Activated B cell treated with CpG ODN at 0.5 μM for 24 hours (primary cell): ENCODE measurements at regions not wholly inside any gene's neighbourhood (a gene's known extent, or its start where the extent isn't known, plus 50 kb on each side); places are given as distances from the start of the nearest gene placed in this dataset.

Source experiments
- ATAC-seq: fragments of 200-7000 bp; cut with Tn5 transposase; one replicate; pipeline ENCODE4 v1.10.0; 2021; ENCODE audit warnings: low read depth, mild to moderate bottlenecking, moderate library complexity
- CTCF ChIA-PET: fragments of 350-600 bp; sonication (Branson Sonifier 250); formaldehyde crosslinking; loops from one replicate; lab custom pipeline; 2021; ENCODE audit warnings: antibody characterized with exemption; lab: Charles Lee
- POLR2A ChIA-PET: fragments of 350-600 bp; sonication (Branson Sonifier 250); formaldehyde crosslinking; loops from one replicate; lab custom pipeline; 2021; ENCODE audit warnings: antibody characterized with exemption; lab: Charles Lee
- DNase-seq: peaks from one replicate; pipeline ENCODE4 v3.0.0; 2022
- H3K27ac Mint-ChIP-seq: one replicate; pipeline ENCODE4 v1.8.0; 2020; ENCODE audit warnings: mixed read lengths
- H3K27me3 Mint-ChIP-seq: one replicate; pipeline ENCODE4 v1.8.0; 2021; ENCODE audit warnings: mixed read lengths
- H3K36me3 Mint-ChIP-seq: one replicate; pipeline ENCODE4 v1.8.0; 2021; ENCODE audit warnings: low read depth, mixed read lengths
- H3K4me1 Mint-ChIP-seq: one replicate; pipeline ENCODE4 v1.8.0; 2021; ENCODE audit warnings: mixed read lengths
- H3K4me3 Mint-ChIP-seq: one replicate; pipeline ENCODE4 v1.8.0; 2020; ENCODE audit warnings: mild to moderate bottlenecking, mixed read lengths
- H3K9me3 Mint-ChIP-seq: one replicate; pipeline ENCODE4 v1.8.0; 2020; ENCODE audit warnings: mixed read lengths
- intact Hi-C: fragments of 100-400 bp; cut with micrococcal nuclease; formaldehyde crosslinking; loops from one replicate; pipeline ENCODE4 v1.15.1; 2024
- TF ChIP-seq, protein P1 (sequence below): fragments of 200-600 bp; IDR thresholded peaks from one replicate; pipeline ENCODE4 v1.8.0; 2022; ENCODE audit warnings: antibody characterized with exemption, mild to moderate bottlenecking

DNA sequence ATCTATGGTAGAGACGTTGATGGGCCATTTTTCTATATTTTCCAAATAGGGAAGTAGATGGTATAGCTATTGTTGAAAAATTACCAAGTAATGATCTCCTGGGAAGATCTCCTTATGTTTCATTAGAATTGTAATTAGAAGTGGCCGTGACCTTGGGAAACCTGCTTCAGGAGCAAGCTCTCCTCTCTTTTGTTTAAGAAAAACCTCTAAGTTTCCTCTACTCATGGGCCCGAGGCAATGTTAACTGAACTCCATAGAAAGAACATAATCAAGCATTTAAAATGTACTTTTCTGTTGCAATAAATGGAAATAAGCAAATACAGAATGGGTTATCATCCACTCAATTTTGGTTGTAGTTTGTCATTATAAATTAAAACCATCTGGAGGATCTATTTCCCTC is 511.2 kb upstream of the MDFIC2 start:
- ATAC-seq: no peak
- H3K27me3 Mint-ChIP-seq: peaks cover 15% of the 10 kb centered on the region
- H3K9me3 Mint-ChIP-seq: no peaks in the 10 kb centered on the region
- ChIA-PET CTCF (no interaction called here), POLR2A (no interaction called here)
- no peaks in the 10 kb centered on the region for H3K36me3 Mint-ChIP-seq
- intact Hi-C loops: no loop called here
- H3K27ac Mint-ChIP-seq: no peak overlapping the region
- TF ChIP-seq, protein P1, sequence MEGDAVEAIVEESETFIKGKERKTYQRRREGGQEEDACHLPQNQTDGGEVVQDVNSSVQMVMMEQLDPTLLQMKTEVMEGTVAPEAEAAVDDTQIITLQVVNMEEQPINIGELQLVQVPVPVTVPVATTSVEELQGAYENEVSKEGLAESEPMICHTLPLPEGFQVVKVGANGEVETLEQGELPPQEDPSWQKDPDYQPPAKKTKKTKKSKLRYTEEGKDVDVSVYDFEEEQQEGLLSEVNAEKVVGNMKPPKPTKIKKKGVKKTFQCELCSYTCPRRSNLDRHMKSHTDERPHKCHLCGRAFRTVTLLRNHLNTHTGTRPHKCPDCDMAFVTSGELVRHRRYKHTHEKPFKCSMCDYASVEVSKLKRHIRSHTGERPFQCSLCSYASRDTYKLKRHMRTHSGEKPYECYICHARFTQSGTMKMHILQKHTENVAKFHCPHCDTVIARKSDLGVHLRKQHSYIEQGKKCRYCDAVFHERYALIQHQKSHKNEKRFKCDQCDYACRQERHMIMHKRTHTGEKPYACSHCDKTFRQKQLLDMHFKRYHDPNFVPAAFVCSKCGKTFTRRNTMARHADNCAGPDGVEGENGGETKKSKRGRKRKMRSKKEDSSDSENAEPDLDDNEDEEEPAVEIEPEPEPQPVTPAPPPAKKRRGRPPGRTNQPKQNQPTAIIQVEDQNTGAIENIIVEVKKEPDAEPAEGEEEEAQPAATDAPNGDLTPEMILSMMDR: no peak
- no peak overlapping the region for H3K4me3 Mint-ChIP-seq
- no peak for DNase-seq
- H3K4me1 Mint-ChIP-seq: no peaks in the 10 kb centered on the region

DNA sequence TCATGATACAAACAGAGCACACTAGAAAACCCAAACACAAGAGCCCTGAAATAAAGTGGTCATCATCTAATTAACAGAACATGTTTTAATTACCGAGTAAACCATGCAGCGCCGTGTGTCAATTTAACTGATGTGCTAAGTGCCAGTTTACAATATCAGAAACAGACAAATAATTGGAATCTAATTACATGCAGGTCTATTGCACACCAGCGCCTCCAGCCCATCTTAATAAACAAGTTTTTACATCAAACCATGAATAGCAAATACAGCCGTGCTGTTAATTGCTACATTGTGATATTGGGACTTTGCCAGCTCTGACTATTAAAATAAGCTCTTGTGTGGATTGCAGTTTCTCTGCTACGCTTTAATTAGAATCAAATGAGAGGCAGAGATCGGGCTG is 510.2 kb upstream of the MDFIC2 start:
- H3K36me3 Mint-ChIP-seq: no peaks in the 10 kb centered on the region
- intact Hi-C loops: no loop called here
- no peaks in the 10 kb centered on the region for H3K4me1 Mint-ChIP-seq
- DNase-seq (no peak), ATAC-seq (no peak)
- POLR2A ChIA-PET: no interaction called here
- H3K27me3 Mint-ChIP-seq: peaks cover 16% of the 10 kb centered on the region
- no peaks in the 10 kb centered on the region for H3K9me3 Mint-ChIP-seq
- no peak overlapping the region for H3K27ac Mint-ChIP-seq
- H3K4me3 Mint-ChIP-seq: no peak overlapping the region
- TF ChIP-seq, protein P1: no peak
- CTCF ChIA-PET: no interaction called here

DNA sequence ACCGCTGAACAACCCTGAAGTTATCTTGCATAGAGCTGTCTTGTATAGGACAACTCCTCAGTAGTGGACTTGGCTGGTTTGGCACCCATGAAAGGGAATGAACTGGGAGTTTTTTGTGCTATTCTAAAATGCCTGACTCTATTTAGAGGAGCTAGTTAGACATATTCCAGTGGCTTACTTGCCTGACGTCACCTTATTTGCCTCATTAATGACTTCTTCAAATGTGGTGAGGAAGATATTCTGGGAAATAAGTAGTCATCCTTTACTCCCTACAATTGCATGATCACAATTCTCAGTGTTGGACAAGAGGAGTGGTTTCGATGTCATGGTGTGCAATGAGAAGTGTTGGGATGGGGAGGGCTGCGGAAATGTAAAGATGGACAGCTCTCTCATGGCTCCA is 509.2 kb upstream of the MDFIC2 start:
- no peaks in the 10 kb centered on the region for H3K36me3 Mint-ChIP-seq
- POLR2A ChIA-PET: no interaction called here
- no peak overlapping the region for H3K27ac Mint-ChIP-seq
- H3K9me3 Mint-ChIP-seq: peaks cover under 1% of the 10 kb centered on the region
- H3K4me3 Mint-ChIP-seq: no peak overlapping the region
- intact Hi-C loops: no loop called here
- DNase-seq (no peak), ATAC-seq (no peak)
- TF ChIP-seq, protein P1: no peak
- peaks cover 14% of the 10 kb centered on the region for H3K27me3 Mint-ChIP-seq
- no peaks in the 10 kb centered on the region for H3K4me1 Mint-ChIP-seq
- CTCF ChIA-PET: no interaction called here

DNA sequence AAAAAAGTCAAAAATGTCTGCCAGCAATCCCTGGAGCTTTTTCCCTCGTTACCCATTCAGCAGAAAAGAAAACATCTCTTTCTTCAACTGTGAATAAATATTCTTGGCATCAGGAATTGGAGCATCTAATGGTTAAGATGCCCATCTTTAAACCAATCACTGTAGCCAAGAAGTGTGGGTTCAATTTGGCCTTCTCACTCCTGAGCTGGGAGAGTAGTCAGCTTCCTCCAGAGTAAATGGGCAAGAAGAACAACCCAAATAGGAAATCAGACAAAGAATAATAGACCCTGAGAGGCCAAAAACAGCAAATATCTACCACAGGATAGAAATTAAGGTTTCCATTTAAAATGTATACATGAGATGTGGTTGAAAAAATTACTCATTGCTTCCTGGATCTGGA is 508.0 kb upstream of the MDFIC2 start:
- ChIA-PET POLR2A (no interaction called here), CTCF (no interaction called here)
- TF ChIP-seq, protein P1: no peak
- H3K27ac Mint-ChIP-seq: no peak overlapping the region
- no peak overlapping the region for H3K4me3 Mint-ChIP-seq
- intact Hi-C loops: no loop called here
- H3K36me3 Mint-ChIP-seq: no peaks in the 10 kb centered on the region
- DNase-seq (no peak), ATAC-seq (no peak)
- H3K4me1 Mint-ChIP-seq: no peaks in the 10 kb centered on the region
- peaks cover 17% of the 10 kb centered on the region for H3K27me3 Mint-ChIP-seq
- peaks cover 2% of the 10 kb centered on the region for H3K9me3 Mint-ChIP-seq

DNA sequence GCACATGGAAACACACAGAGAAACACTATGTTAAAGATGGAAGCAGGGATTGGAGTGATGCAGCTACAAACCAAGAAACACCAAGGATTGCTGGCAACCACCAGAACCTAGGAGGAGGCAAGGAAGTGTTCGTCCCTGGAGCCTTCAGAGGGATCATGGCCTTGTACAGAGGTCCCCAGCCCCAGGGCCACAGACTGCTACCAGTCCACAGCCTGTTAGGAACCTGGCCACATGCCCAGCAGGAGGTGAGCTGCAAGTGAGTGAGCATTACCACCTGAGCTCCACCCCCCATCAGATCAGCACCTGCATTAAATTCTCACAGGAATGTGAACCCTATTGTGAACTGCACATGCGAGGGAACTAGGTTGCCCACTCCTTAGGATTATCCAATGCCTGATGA is 505.7 kb upstream of the MDFIC2 start:
- CTCF ChIA-PET: no interaction called here
- no peaks in the 10 kb centered on the region for H3K4me1 Mint-ChIP-seq
- no peak for ATAC-seq
- no peak overlapping the region for H3K27ac Mint-ChIP-seq
- H3K27me3 Mint-ChIP-seq: peaks cover 10% of the 10 kb centered on the region
- POLR2A ChIA-PET: no interaction called here
- H3K36me3 Mint-ChIP-seq: no peaks in the 10 kb centered on the region
- intact Hi-C loops: no loop called here
- no peak overlapping the region for H3K4me3 Mint-ChIP-seq
- TF ChIP-seq, protein P1: no peak
- H3K9me3 Mint-ChIP-seq: peaks cover 2% of the 10 kb centered on the region
- DNase-seq: no peak
